ENCODE measurements at regions not wholly inside any gene's neighbourhood (a gene's known extent, or its start where the extent isn't known, plus 50 kb on each side); places are given as distances from the start of the nearest gene placed in this dataset.

GRCh38 chr12:124368421-124369032 is 73.6 kb downstream of the RFLNA start:
- no peaks in the 10 kb centered on the region for H3K27me3 Mint-ChIP-seq (ENCODE audit: insufficient read depth)
- intact Hi-C loops (cut with micrococcal nuclease), result no loop called here
- DNase-seq (ENCODE audit: low spot score), result no peak
- H3K27ac Mint-ChIP-seq, result no peak overlapping the region
- no peaks in the 10 kb centered on the region for H3K9me3 Mint-ChIP-seq
- H3K36me3 Mint-ChIP-seq (ENCODE audit: low read depth), result no peaks in the 10 kb centered on the region
- H3K4me1 Mint-ChIP-seq (ENCODE audit: low read depth), result no peaks in the 10 kb centered on the region
- H3K4me3 Mint-ChIP-seq, result no peak overlapping the region

GRCh38 chr12:124365726-124366430 is 71.0 kb downstream of the RFLNA start:
- no peak for DNase-seq (ENCODE audit: low spot score)
- Mint-ChIP-seq H3K4me1 (ENCODE audit: low read depth) (no peaks in the 10 kb centered on the region), H3K4me3 (no peak overlapping the region), H3K27me3 (ENCODE audit: insufficient read depth) (no peaks in the 10 kb centered on the region), H3K9me3 (no peaks in the 10 kb centered on the region), H3K27ac (no peak overlapping the region), H3K36me3 (ENCODE audit: low read depth) (no peaks in the 10 kb centered on the region)
- intact Hi-C loops (cut with micrococcal nuclease), result no loop called here
